ENCODE measurements at regions not wholly inside any gene's neighbourhood (a gene's known extent, or its start where the extent isn't known, plus 50 kb on each side); places are given as distances from the start of the nearest gene placed in this dataset.

GRCh38 chr4:140281828-140282552 is 91.5 kb upstream of the SCOC start:
- no peak for DNase-seq (ENCODE audit: low read depth)

- DNase-seq (ENCODE audit: low read depth): no peak
These were observed 95.9 kb upstream of the SCOC start for GRCh38 chr4:140277576-140277975.

- no peak for DNase-seq (ENCODE audit: low read depth)
These were observed 101.9 kb upstream of the SCOC start for GRCh38 chr4:140271553-140271952.

GRCh38 chr4:140269369-140269768 is 104.1 kb upstream of the SCOC start:
- no peak for DNase-seq (ENCODE audit: low read depth)

GRCh38 chr4:140268186-140268841 is 105.1 kb upstream of the SCOC start:
- DNase-seq (ENCODE audit: low read depth): no peak

GRCh38 chr4:140267576-140267975 is 105.9 kb upstream of the SCOC start:
- DNase-seq (ENCODE audit: low read depth): peak; percentile 14

- peak; percentile 48 for DNase-seq (ENCODE audit: low read depth)
These were observed 106.4 kb upstream of the SCOC start for GRCh38 chr4:140266958-140267568.

GRCh38 chr4:140260227-140260626 is 106.2 kb upstream of the MAML3 start:
- DNase-seq (ENCODE audit: low read depth): peak; percentile 79

- DNase-seq (ENCODE audit: low read depth): no peak
These were observed 104.5 kb upstream of the MAML3 start for GRCh38 chr4:140258476-140258875.

GRCh38 chr4:140257461-140258305 is 103.7 kb upstream of the MAML3 start:
- peak; percentile 68 for DNase-seq (ENCODE audit: low read depth)

- DNase-seq (ENCODE audit: low read depth): peak; percentile 80
These were observed 103.0 kb upstream of the MAML3 start for GRCh38 chr4:140256941-140257340.

- peak; percentile 77 for DNase-seq (ENCODE audit: low read depth)
These were observed 102.4 kb upstream of the MAML3 start for GRCh38 chr4:140256335-140256734.

GRCh38 chr4:140255927-140256326 is 101.9 kb upstream of the MAML3 start:
- DNase-seq (ENCODE audit: low read depth): no peak

GRCh38 chr4:140255467-140255866 is 101.5 kb upstream of the MAML3 start:
- peak; percentile 60 for DNase-seq (ENCODE audit: low read depth)

- DNase-seq (ENCODE audit: low read depth): no peak
These were observed 100.8 kb upstream of the MAML3 start for GRCh38 chr4:140254651-140255299.

GRCh38 chr4:140253556-140254027 is 99.6 kb upstream of the MAML3 start:
- no peak for DNase-seq (ENCODE audit: low read depth)

GRCh38 chr4:140252742-140253555 is 99.0 kb upstream of the MAML3 start:
- DNase-seq (ENCODE audit: low read depth): peak; percentile 64

- DNase-seq (ENCODE audit: low read depth): no peak
These were observed 98.3 kb upstream of the MAML3 start for GRCh38 chr4:140252141-140252741.

- DNase-seq (ENCODE audit: low read depth): no peak
These were observed 97.6 kb upstream of the MAML3 start for GRCh38 chr4:140251571-140251970.

GRCh38 chr4:140250989-140251552 is 97.1 kb upstream of the MAML3 start:
- DNase-seq (ENCODE audit: low read depth): peak; percentile 29
